GM23248 (cell line): ENCODE measurements at regions not wholly inside any gene's neighbourhood (a gene's known extent, or its start where the extent isn't known, plus 50 kb on each side); places are given as distances from the start of the nearest gene placed in this dataset.

Experiments
- EZH2 ChIP-seq: fragments of 200-600 bp; sonication (generic); IDR thresholded peaks from 2 replicates; pipeline ENCODE4 v1.6.1; 2018; ENCODE audit warnings: antibody characterized with exemption, mild to moderate bottlenecking; ENCODE audit not compliant: insufficient read depth, poor library complexity, severe bottlenecking
- EZH2phosphoT487 ChIP-seq: fragments of 200-600 bp; sonication (generic); IDR thresholded peaks from 2 replicates; pipeline ENCODE4 v1.6.1; 2018; ENCODE audit warnings: antibody characterized with exemption, moderate library complexity, mild to moderate bottlenecking, low read depth; ENCODE audit not compliant: insufficient read depth

DNA sequence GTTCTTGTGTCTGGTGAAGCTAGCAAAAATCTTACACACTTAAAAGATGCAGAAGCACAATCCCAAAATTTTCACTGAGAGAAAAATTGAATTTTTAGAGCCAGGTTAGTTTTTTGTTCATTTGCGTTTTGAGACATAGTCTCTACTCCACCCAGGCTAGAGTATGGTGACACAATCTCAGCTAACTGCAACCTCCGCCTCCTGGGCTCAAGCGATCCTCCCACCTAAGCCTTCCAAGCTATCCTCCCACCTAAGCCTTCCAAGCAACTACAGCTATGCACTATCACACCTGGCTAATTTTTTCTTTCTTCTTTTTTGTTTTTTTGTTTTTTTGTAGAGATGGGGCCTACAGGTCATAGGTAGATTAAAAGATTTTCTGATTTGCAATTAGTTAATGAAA lies 113.1 kb upstream of the RAB6C start:
- TF ChIP-seq EZH2 (no peak), EZH2phosphoT487 (no peak)
